ENCODE measurements at regions not wholly inside any gene's neighbourhood (a gene's known extent, or its start where the extent isn't known, plus 50 kb on each side); places are given as distances from the start of the nearest gene placed in this dataset.

DNA sequence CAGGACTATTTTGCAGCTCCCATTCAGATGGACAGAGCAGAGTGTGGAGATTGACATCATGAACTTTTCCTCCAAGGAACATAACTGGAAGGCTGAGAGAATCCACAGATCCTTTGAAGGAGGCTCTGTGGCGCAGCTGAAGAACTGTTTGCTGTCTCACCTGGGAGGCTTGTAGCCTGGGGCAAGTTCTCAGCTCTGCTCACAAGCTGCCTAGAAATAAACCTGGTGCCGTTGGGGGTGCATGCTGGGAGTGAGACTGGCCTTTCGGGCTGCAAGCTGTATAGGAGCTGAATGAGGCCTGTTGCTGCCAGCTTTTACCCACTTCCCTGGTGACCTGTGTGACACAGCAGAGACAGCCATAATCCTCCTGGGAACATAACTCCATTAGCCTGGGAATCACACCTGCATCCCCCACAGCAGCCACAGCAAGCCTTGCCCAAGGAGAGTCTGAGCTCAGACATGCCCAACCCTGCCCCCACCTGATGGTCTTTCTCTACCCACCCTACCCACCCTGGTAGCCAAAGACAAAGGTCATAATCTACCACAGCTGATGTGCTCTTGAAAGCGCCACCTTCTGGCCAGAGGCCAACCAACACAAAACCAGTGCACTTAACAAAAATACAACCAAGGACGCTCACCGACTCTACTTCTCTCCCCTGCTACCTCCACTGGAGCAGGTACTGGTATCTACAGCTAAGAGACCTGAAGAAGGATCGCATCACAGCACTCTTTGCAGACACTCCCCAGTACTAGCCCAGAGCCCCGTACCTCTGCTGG, 205.1 kb upstream of the MRPS30 start (continued):
- TF ChIP-seq SIN3A (conservative IDR thresholded peaks at IDR 0.05 in 1 of 2, IDR thresholded peaks at IDR 0.05 in 1 of 2; ENCODE audit: low read depth in 1 of 2, low read length in 2 of 2) (no peak), BRCA1 (IDR thresholded peaks at IDR 0.05; ENCODE audit: low read depth, low read length) (no peak), CHD7 (IDR thresholded peaks at IDR 0.05; ENCODE audit: insufficient replicate concordance, low read length) (no peak)

All from H1 (cell line).